OCI-LY7 (cell line): ENCODE measurements at regions not wholly inside any gene's neighbourhood (a gene's known extent, or its start where the extent isn't known, plus 50 kb on each side); places are given as distances from the start of the nearest gene placed in this dataset.

ENCODE experiments used
- CTCF ChIP-seq: fragments of 200-600 bp; sonication (generic); conservative IDR thresholded peaks from 2 replicates; pipeline ENCODE4 v1.5.1; 2014; ENCODE audit warnings: mild to moderate bottlenecking, antibody characterized with exemption, low read length, moderate library complexity, mixed read lengths
- EZH2phosphoT487 ChIP-seq: fragments of 200-600 bp; sonication (generic); IDR thresholded peaks from 2 replicates; pipeline ENCODE4 v1.6.1; 2018; ENCODE audit warnings: low read depth, borderline replicate concordance, mild to moderate bottlenecking, mixed run types, antibody characterized with exemption, low read length, moderate library complexity, mixed read lengths

GRCh38 chr6:90939906-90940305 is 353.0 kb upstream of the MAP3K7 start:
- TF ChIP-seq CTCF (no peak), EZH2phosphoT487 (no peak)
